SJCRH30 (cell line): ENCODE measurements at regions not wholly inside any gene's neighbourhood (a gene's known extent, or its start where the extent isn't known, plus 50 kb on each side); places are given as distances from the start of the nearest gene placed in this dataset.

ENCODE experiments used
- DNase-seq, 2 experiments: peaks; one replicate each; pipeline ENCODE4 v3.0.0-alpha.2; 2015 to 2020
- H3K27ac ChIP-seq: fragments of 250-450 bp; sonication (Bioruptor Pico); 2 replicates; pipeline ENCODE4 v1.5.1; 2020; ENCODE audit warnings: mild to moderate bottlenecking, moderate library complexity
- H3K27me3 ChIP-seq: fragments of 250-450 bp; sonication (Bioruptor Pico); 2 replicates; pipeline ENCODE4 v1.5.1; 2020; ENCODE audit warnings: mild to moderate bottlenecking, moderate library complexity
- H3K36me3 ChIP-seq: fragments of 250-450 bp; sonication (Bioruptor Pico); 2 replicates; pipeline ENCODE4 v1.5.1; 2020; ENCODE audit warnings: mild to moderate bottlenecking, moderate library complexity
- H3K4me1 ChIP-seq: fragments of 250-450 bp; sonication (Bioruptor Pico); 2 replicates; pipeline ENCODE4 v1.5.1; 2020; ENCODE audit warnings: mild to moderate bottlenecking, moderate library complexity
- H3K4me3 ChIP-seq: fragments of 250-450 bp; sonication (Bioruptor Pico); 2 replicates; pipeline ENCODE4 v1.5.1; 2020; ENCODE audit warnings: mild to moderate bottlenecking, moderate library complexity
- H3K9me3 ChIP-seq: fragments of 250-450 bp; sonication (Bioruptor Pico); replicated peaks from 2 replicates; pipeline ENCODE4 v1.5.1; 2020; ENCODE audit warnings: mild to moderate bottlenecking, moderate library complexity

DNA sequence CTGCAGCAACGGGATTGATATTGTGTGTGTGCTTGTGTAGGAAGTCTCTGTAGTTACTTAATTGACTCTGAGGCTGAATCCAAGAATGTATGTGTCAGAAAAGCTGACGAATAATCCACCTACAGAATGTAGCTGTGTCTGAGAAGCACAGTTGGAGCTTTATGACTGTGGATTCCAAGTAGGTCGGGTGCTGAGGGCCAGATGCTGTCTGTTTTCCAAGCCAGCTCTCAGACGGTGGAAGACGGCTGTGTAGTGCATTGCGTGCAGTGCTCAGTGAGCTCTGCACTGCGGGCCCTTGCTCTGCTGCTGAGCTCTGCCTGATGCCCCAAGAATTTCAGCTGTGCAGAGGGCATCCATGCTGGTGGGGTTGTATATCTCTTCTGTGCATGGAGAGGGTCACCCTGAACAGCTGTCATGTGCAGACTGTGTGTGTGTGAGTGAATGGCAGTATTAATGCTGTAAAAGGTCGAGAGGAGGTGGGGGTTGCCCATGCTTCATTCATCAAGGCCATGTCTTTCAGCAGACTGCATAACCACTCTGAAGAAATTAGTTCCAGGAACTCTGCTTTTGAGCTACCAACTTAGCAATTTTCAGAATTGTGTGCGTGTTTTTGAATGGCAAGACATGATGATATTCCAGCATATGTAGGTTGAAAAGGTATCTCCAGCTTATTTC, 154.1 kb upstream of the USP9Y start:
- DNase-seq: no peak
- Histone ChIP-seq H3K27ac (no peak overlapping the region), H3K36me3 (no peaks in the 10 kb centered on the region), H3K4me3 (no peak overlapping the region), H3K27me3 (no peaks in the 10 kb centered on the region), H3K4me1 (no peaks in the 10 kb centered on the region), H3K9me3 (no peaks in the 10 kb centered on the region)

DNA sequence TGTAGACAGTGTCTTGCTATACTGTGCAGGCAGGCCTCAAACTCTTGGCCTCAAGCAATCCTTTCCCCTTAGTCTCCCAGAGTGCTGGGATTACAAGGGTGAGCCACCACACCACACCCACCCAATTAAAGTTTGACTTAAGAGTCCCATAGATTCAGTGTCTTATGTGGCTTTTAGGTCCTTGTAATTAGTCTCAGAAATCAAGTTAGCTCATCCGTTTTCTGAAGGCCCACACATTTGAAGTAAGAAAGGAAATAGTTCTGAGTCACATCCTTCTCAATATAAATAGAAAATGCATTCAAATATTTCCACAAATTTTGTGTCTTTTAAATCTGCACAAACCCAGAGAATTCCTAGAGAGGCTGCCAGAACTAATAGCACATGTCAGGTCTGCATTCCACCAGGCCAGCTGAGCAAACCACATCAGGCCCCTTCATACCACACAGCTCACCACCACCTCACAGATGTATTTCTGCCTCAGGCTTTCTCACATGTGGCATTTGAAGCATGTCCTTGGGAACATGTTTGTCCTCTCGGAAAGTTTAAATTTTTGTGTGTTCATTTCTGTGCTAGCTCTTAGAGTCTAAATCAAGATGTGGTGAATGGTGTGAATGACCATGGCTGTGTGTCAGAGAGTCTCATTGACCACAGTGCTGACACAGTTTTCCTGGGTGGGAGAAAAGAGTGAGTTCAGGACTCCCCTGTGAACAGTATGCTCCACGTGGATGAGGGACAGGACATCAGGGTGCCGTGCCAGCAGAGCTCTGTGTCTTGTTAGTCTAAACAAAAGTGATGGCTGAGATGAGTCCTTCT, 148.4 kb upstream of the USP9Y start:
- H3K27me3 ChIP-seq: no peaks in the 10 kb centered on the region
- H3K36me3 ChIP-seq: no peaks in the 10 kb centered on the region
- H3K27ac ChIP-seq: no peak overlapping the region
- no peaks in the 10 kb centered on the region for H3K9me3 ChIP-seq
- no peaks in the 10 kb centered on the region for H3K4me1 ChIP-seq
- no peak for DNase-seq
- no peak overlapping the region for H3K4me3 ChIP-seq

DNA sequence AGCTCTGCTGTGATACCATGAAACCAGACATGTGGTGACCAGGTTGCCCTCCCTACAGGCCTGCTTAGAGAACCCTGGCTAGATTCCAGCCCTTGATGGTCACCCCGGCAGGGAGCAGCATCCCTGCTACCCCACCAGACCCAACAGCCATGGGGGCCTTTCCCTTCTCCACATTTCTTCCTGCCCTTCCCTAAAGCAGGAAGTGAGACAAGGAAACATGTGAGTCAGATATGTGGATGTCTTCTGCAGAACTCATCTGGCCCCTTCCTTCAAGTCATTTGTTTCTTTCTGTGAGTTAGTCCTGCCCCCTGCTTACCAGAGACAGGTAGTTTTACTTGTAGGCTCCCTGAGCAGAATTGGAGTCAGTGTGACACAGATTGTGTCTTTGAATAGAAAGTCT, 147.1 kb upstream of the USP9Y start:
- no peak for DNase-seq
- Histone ChIP-seq H3K4me1 (no peaks in the 10 kb centered on the region), H3K4me3 (no peak overlapping the region), H3K27ac (no peak overlapping the region), H3K9me3 (no peaks in the 10 kb centered on the region), H3K36me3 (no peaks in the 10 kb centered on the region), H3K27me3 (no peaks in the 10 kb centered on the region)

DNA sequence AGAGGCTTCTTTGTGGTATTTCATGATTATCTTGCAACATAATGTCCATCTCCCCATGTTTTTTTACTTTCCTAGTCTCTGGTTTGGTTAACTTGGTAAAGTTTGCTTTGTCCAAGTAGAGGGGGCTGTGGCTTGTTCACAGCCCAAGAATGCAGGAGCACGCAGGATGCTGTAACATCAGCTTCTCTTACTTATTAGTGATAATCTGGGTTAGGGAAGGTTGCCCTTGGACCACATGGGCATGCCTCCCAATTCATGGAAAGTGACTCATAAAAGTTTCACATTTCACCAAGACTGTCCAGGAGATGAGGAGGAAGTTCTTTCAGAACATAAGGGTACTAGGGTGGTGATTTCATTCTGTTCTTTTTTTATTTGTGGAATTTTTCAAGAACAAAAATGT, 146.0 kb upstream of the USP9Y start:
- Histone ChIP-seq H3K4me3 (no peak overlapping the region), H3K36me3 (no peaks in the 10 kb centered on the region), H3K4me1 (no peaks in the 10 kb centered on the region), H3K27me3 (no peaks in the 10 kb centered on the region), H3K27ac (no peak overlapping the region), H3K9me3 (no peaks in the 10 kb centered on the region)
- no peak for DNase-seq

DNA sequence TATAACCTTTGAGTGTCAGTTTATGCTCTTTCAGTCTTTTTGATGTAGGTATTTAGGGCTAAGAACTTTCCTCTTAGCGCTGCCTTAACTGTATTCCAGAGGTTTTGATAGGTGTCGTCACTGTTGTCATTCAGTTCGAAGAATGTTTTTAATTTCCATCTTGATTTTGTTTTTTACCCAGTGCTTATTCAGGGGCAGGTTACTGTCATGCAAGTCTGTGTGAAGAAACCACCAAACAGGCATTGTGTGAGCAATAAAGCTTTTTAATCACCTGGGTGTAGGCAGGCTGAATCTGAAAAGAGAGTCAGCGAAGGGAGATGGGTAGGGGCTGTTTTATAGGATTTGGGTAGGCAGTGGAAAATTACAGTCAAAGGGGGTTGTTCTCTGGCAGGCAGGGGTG, 142.0 kb upstream of the USP9Y start:
- Histone ChIP-seq H3K36me3 (no peaks in the 10 kb centered on the region), H3K4me3 (no peak overlapping the region), H3K27me3 (no peaks in the 10 kb centered on the region), H3K9me3 (no peaks in the 10 kb centered on the region), H3K27ac (no peak overlapping the region), H3K4me1 (no peaks in the 10 kb centered on the region)
- no peak for DNase-seq

DNA sequence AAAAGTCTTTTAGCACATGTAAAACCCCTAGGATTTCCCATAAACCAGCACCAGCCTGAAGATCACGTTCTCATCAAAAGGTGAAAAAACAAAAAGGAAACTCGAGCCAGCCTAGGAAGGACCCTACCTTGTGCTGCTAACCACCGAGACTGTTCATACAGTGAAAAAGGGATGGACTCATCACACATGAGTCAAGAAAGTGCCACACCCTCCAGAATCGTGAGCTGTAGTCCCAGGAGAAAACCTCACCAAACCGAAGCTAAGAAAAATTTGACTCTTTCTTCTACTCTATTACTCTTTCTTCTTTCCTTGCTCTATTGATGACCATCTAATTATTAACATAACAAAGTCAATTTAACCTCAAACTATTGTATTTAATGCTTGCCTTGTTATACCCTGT, 124.8 kb upstream of the USP9Y start:
- Histone ChIP-seq H3K36me3 (no peaks in the 10 kb centered on the region), H3K9me3 (no peaks in the 10 kb centered on the region), H3K27ac (no peak overlapping the region), H3K4me1 (no peaks in the 10 kb centered on the region), H3K4me3 (no peak overlapping the region), H3K27me3 (no peaks in the 10 kb centered on the region)
- DNase-seq: no peak

DNA sequence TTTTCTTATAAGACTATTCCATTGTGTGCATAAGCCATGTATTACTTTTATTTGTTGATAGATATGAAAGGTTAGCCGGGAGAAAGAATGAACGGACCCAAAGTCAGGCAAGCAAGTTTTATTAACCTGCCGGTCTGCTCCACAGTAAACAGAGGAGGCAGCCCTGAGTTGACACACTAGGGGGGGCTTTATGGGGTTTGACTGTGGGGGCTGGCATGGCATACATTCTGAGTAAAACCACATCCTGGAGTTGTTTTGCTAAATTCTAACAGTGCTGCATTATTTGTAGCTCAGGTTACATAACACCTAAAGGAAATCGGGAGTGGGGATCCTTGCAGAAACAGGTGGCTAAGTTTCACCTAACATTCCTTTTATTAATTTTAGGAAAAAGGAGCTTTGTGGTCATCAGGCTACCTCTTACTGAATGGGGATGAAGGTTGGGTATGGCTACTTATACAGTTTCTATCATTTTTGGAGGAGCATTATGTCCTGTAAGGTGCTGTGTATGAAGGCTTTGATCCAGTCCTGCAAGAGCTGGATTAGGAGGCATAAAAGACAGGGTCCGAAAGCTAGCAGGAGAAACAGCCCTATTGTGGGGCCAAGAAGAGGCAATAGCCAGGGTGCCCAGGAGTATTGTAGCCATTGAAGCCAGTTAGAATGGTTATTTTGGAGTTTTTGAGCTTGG, 107.4 kb upstream of the USP9Y start:
- H3K9me3 ChIP-seq: no peaks in the 10 kb centered on the region
- no peaks in the 10 kb centered on the region for H3K36me3 ChIP-seq
- H3K27me3 ChIP-seq: no peaks in the 10 kb centered on the region
- no peak overlapping the region for H3K4me3 ChIP-seq
- no peak overlapping the region for H3K27ac ChIP-seq
- no peak for DNase-seq
- H3K4me1 ChIP-seq: no peaks in the 10 kb centered on the region

DNA sequence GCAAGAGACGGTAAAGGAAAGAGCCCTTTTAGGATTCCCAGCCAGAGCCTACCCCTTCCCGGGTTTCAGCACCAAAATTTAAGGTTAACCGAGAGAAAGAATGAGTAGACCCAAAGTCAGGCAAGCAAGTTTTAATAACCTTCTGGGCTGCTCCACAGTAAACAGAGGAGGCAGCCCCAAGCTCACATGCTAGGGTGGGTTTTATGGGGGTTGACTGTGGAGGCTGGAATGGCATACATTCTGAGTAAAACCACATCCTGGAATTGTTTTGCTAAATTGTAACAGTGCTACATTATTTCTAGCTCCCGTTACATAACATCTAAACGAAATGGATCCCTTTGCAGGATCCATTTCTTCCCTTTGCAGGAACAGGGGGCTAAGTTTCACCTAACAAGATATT, 102.2 kb upstream of the USP9Y start:
- Histone ChIP-seq H3K4me1 (no peaks in the 10 kb centered on the region), H3K36me3 (no peaks in the 10 kb centered on the region), H3K27ac (no peak overlapping the region), H3K27me3 (no peaks in the 10 kb centered on the region), H3K9me3 (no peaks in the 10 kb centered on the region), H3K4me3 (no peak overlapping the region)
- DNase-seq: no peak

DNA sequence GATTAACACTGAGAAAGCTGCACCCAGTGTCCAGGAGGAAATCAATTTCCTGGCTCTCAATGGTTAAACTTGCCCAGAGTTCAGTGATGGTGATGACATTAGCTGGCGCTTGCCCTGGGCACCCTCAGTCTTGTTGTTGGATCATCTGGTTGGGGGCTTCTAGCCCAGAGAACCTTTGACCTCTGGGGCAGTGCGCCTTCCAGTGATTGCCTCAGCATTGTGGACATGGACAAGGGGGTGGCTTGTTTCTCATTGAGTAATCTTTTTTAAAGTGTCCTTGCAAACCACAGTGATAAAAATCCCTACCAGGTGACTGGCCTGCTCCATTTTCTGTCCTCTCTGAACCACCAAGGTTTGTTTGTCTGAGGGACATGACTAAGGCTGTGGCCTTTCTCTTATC, 95.6 kb upstream of the USP9Y start:
- no peak for DNase-seq
- H3K36me3 ChIP-seq: no peaks in the 10 kb centered on the region
- no peak overlapping the region for H3K4me3 ChIP-seq
- H3K4me1 ChIP-seq: no peaks in the 10 kb centered on the region
- no peak overlapping the region for H3K27ac ChIP-seq
- H3K27me3 ChIP-seq: no peaks in the 10 kb centered on the region
- no peaks in the 10 kb centered on the region for H3K9me3 ChIP-seq

DNA sequence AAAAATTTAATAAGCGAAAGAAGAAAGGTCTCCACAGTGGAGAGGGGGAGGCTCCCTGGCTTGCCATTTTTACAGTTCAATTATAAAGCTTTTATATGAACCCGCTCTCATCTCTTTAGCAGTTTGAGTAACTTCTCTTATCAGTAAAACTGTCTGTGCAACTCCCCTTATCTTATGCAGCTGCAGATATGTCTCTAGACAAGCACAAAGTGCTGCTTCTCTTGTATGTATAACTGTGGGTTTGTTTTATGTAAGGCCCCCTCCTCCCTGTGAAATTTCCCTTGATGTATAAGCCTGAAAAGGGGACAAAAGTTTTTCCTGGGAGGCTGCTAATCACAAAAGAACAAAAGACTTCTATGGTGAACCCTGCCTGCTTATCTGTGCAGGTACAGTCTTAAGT, 90.2 kb upstream of the USP9Y start:
- no peaks in the 10 kb centered on the region for H3K9me3 ChIP-seq
- no peak for DNase-seq
- H3K36me3 ChIP-seq: no peaks in the 10 kb centered on the region
- H3K27ac ChIP-seq: no peak overlapping the region
- no peaks in the 10 kb centered on the region for H3K27me3 ChIP-seq
- H3K4me3 ChIP-seq: no peak overlapping the region
- no peaks in the 10 kb centered on the region for H3K4me1 ChIP-seq

DNA sequence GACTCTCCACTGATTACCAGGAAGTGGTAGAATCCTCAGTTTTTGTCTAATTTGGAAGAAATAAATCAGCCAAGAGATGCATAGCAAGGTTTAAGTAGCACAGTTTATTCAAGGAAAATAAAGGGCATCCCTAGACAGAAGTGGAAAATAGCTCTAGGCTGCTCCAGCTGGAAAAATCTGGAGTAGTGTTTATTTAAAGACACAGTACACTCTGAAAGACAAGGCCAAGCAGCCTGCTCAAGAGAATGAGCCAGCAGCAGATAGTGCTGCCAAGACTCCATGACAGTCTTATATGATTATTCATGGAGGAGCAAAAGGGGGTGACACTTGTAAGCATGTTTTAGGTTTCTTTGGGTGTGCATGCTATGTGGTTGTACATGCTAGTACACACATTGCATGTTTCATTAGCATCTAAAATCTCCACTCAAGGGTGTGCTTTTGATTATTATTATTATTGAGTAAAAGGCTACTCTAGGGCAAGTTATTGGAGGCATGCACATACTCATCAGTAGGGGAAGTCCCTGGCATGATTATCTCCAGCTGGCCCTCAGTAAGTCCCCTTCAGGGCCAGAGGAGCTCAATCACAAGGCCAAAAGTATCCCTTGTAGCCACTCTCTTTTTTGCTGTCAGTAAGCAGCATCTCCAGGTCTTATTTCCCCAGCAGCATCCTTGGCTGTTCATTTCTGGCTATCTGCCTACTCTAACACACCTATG, 85.1 kb upstream of the USP9Y start:
- no peaks in the 10 kb centered on the region for H3K27me3 ChIP-seq
- DNase-seq: no peak
- H3K4me1 ChIP-seq: no peaks in the 10 kb centered on the region
- H3K27ac ChIP-seq: no peak overlapping the region
- no peak overlapping the region for H3K4me3 ChIP-seq
- no peaks in the 10 kb centered on the region for H3K9me3 ChIP-seq
- no peaks in the 10 kb centered on the region for H3K36me3 ChIP-seq

DNA sequence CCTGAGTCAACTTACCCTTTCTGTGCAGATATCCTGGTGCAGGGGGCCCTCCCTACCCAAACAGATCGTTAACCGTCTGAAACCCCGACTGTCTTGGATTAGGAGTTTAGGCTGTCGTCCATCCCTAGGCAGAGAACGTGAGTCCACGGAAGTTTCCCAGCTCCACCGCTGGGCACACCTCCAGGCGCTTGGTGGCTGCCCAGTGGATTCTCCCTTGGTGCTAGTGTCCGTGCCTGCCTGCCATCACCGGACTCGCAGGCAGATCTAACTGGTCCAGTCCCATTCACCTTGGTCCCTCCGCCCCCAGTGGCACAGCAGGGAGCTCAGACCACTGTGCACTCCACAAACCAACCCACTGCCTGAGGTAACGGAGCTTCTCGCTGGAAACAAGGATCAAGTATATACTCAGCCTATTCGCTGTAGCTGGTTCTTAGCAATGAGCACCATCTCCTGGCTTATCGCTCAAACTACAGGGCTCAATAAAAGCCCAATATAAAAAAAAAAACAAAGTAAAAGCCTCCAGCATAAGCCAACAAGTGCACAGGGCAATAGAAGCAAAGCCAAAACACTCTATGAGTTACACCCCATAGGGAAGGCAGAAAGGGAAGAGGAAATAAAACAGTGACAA, 79.5 kb upstream of the USP9Y start:
- H3K9me3 ChIP-seq: no peaks in the 10 kb centered on the region
- no peak for DNase-seq
- no peaks in the 10 kb centered on the region for H3K27me3 ChIP-seq
- H3K4me1 ChIP-seq: no peaks in the 10 kb centered on the region
- no peaks in the 10 kb centered on the region for H3K36me3 ChIP-seq
- H3K27ac ChIP-seq: no peak overlapping the region
- H3K4me3 ChIP-seq: no peak overlapping the region

DNA sequence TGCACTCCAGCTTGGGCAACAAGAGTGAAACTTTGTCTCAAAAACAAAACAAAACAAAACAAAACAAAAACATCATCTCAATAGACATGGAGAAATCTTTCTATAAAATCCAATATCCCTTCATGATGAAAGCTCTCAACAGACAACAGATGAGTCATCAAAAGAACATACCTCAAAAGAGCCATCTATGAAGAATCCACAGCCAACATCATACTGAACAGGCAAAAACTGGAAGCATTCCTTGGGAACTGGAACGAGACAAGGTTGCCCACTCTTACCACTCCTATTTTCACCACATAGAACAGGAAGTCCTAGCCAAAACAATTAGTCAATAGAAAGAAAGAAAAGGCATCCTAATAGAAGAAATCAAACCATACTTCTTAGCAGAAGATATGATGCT, 77.8 kb upstream of the USP9Y start:
- Histone ChIP-seq H3K27ac (no peak overlapping the region), H3K27me3 (no peaks in the 10 kb centered on the region), H3K4me3 (no peak overlapping the region), H3K9me3 (no peaks in the 10 kb centered on the region), H3K4me1 (no peaks in the 10 kb centered on the region), H3K36me3 (no peaks in the 10 kb centered on the region)
- DNase-seq: no peak

DNA sequence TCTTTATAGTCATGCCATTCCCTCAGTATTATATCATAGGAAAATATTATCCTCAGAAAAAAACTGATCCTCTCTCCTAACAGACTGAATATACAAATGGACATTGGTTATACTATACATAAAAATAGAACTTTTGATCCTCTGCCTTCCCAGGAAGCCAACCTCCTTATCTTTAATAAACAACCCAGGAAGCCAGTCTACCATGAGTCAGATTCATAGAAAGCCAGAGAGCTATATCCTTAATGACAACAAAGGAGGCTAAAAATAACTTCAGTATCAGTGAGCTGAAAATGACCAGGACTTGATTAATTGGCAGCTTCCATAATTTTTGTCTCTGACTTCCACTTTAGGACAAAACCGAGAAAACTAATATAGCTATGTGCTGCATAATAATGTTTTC, 58.0 kb upstream of the USP9Y start:
- Histone ChIP-seq H3K4me1 (no peaks in the 10 kb centered on the region), H3K36me3 (no peaks in the 10 kb centered on the region), H3K9me3 (no peaks in the 10 kb centered on the region), H3K27ac (no peak overlapping the region), H3K27me3 (no peaks in the 10 kb centered on the region), H3K4me3 (no peak overlapping the region)
- no peak for DNase-seq
